H1 (cell line): ENCODE measurements at regions not wholly inside any gene's neighbourhood (a gene's known extent, or its start where the extent isn't known, plus 50 kb on each side); places are given as distances from the start of the nearest gene placed in this dataset.

ENCODE experiments used
- CTCF ChIA-PET: fragments of 300-600 bp; sonication (Branson Sonifier 250); formaldehyde crosslinking; loops from one replicate; lab custom pipeline; 2021; ENCODE audit not compliant: partially characterized antibody; lab: Charles Lee
- POLR2A ChIA-PET: fragments of 300-600 bp; sonication (Branson Sonifier 250); formaldehyde crosslinking; loops from one replicate; lab custom pipeline; 2021; ENCODE audit warnings: inconsistent platforms; ENCODE audit not compliant: partially characterized antibody; lab: Charles Lee
- DNase-seq, 2 experiments: peaks; one replicate each; pipeline versions ENCODE4 v3.0.0 to v3.0.0-alpha.2; 2010 to 2022; ENCODE audit warnings: low spot score in 2 of 2, low read depth in 1 of 2, mixed read lengths in 1 of 2
- FAIRE-seq: peaks from 2 replicates; lab custom pipeline; 2011; peaks lifted over from hg19 to GRCh38; lab: Jason Lieb, UNC
- H2AFZ ChIP-seq: 2 replicates; pipeline ENCODE4 v1.8.1; 2012; ENCODE audit warnings: low read length, inconsistent platforms
- H2AK5ac ChIP-seq: 2 replicates; pipeline ENCODE4 v1.6.1; 2013; ENCODE audit warnings: low read depth, low read length
- H2BK120ac ChIP-seq: replicated peaks from 2 replicates; pipeline ENCODE3; 2013; ENCODE audit warnings: low read depth, low read length, inconsistent platforms
- H2BK12ac ChIP-seq: 2 replicates; pipeline ENCODE4 v1.6.1; 2013; ENCODE audit warnings: low read depth, low read length
- H2BK15ac ChIP-seq: 2 replicates; pipeline ENCODE4 v1.6.1; 2013; ENCODE audit warnings: low read length
- H2BK20ac ChIP-seq: 2 replicates; pipeline ENCODE4 v1.6.1; 2013; ENCODE audit warnings: low read length
- H2BK5ac ChIP-seq: 2 replicates; pipeline ENCODE4 v1.6.1; 2013; ENCODE audit warnings: low read depth, low read length
- H3K14ac ChIP-seq: 2 replicates; pipeline ENCODE4 v1.6.1; 2013; ENCODE audit warnings: inconsistent platforms; ENCODE audit not compliant: insufficient read length
- H3K18ac ChIP-seq: 2 replicates; pipeline ENCODE4 v1.6.1; 2013; ENCODE audit warnings: low read length; ENCODE audit errors: extremely low read depth
- H3K23ac ChIP-seq: 2 replicates; pipeline ENCODE4 v1.6.1; 2013; ENCODE audit warnings: inconsistent platforms; ENCODE audit not compliant: insufficient read length
- H3K23me2 ChIP-seq: 2 replicates; pipeline ENCODE4 v1.6.1; 2013; ENCODE audit warnings: low read depth, low read length
- H3K27ac ChIP-seq: 2 replicates; pipeline ENCODE4 v1.6.1; 2011; ENCODE audit warnings: low read depth, low read length, inconsistent platforms
- H3K27me3 ChIP-seq, 4 experiments: replicated peaks in 1 of 4; 1 replicate in 1 of 4; 2 replicates in 3 of 4; pipeline versions ENCODE4 v1.6.1 to v1.8.1; 2011 to 2013; ENCODE audit warnings: low read length in 3 of 4, mild to moderate bottlenecking in 3 of 4, inconsistent platforms in 2 of 4, mixed read lengths in 2 of 4, moderate library complexity in 1 of 4; ENCODE audit not compliant: control insufficient read depth in 3 of 4, insufficient read depth in 3 of 4; ENCODE audit errors: extremely low read depth in 1 of 4
- H3K36me3 ChIP-seq, 4 experiments: 2 replicates each; pipeline versions ENCODE4 v1.6.1 to v1.8.1; 2011 to 2013; ENCODE audit warnings: mild to moderate bottlenecking in 4 of 4, low read length in 3 of 4, moderate library complexity in 2 of 4, control low read depth in 1 of 4, inconsistent platforms in 1 of 4; ENCODE audit not compliant: insufficient read depth in 4 of 4, control insufficient read depth in 2 of 4
- H3K4ac ChIP-seq: replicated peaks from 2 replicates; pipeline ENCODE3; 2013; ENCODE audit warnings: low read length, low read depth, mixed read lengths, inconsistent platforms; ENCODE audit not compliant: insufficient read length
- H3K4me1 ChIP-seq, 4 experiments: replicated peaks in 1 of 4; 1 replicate in 1 of 4; 2 replicates in 3 of 4; pipeline versions ENCODE4 v1.6.1 to v1.8.1; 2011 to 2013; ENCODE audit warnings: low read length in 3 of 4, inconsistent platforms in 2 of 4, mixed read lengths in 1 of 4; ENCODE audit not compliant: insufficient read depth in 4 of 4, control insufficient read depth in 3 of 4
- H3K4me2 ChIP-seq, 2 experiments: 2 replicates each; pipeline versions ENCODE4 v1.6.1 to v1.8.1; 2011 to 2013; ENCODE audit warnings: low read depth in 2 of 2, low read length in 2 of 2, control low read depth in 1 of 2, inconsistent platforms in 1 of 2, mild to moderate bottlenecking in 1 of 2; ENCODE audit not compliant: insufficient read depth in 1 of 2
- H3K4me3 ChIP-seq, 4 experiments: fragments of 200-600, 300-600 bp in 1 of 4; sonication (generic), shearing (Covaris generic), sonication (Bioruptor Twin) in 1 of 4; 2 replicates each; pipeline versions ENCODE4 v1.5.1 to v1.8.1; 2011 to 2016; ENCODE audit warnings: low read length in 4 of 4, low read depth in 3 of 4, control low read depth in 2 of 4, inconsistent platforms in 2 of 4, mild to moderate bottlenecking in 2 of 4, mixed read lengths in 1 of 4, moderate library complexity in 1 of 4; ENCODE audit not compliant: insufficient read depth in 2 of 4; ENCODE audit errors: extremely low read depth in 1 of 4
- H3K56ac ChIP-seq: replicated peaks from 2 replicates; pipeline ENCODE3; 2013; ENCODE audit warnings: low read depth, mild to moderate bottlenecking, mixed read lengths, low read length, inconsistent platforms; ENCODE audit not compliant: insufficient read length
- H3K79me1 ChIP-seq: 2 replicates; pipeline ENCODE4 v1.6.1; 2013; ENCODE audit warnings: low read depth, low read length, control low read depth
- H3K79me2 ChIP-seq, 2 experiments: 2 replicates each; pipeline versions ENCODE4 v1.6.1 to v1.8.1; 2012 to 2013; ENCODE audit warnings: low read length in 2 of 2, mild to moderate bottlenecking in 2 of 2, inconsistent platforms in 1 of 2; ENCODE audit not compliant: insufficient read depth in 2 of 2, control insufficient read depth in 1 of 2
- H3K9ac ChIP-seq, 4 experiments: replicated peaks in 1 of 4; 1 replicate in 1 of 4; 2 replicates in 3 of 4; pipeline versions ENCODE4 v1.6.1 to v1.8.1; 2011 to 2013; ENCODE audit warnings: low read depth in 3 of 4, low read length in 3 of 4, control low read depth in 2 of 4, mild to moderate bottlenecking in 2 of 4, moderate library complexity in 2 of 4, inconsistent platforms in 1 of 4; ENCODE audit errors: extremely low read depth in 1 of 4
- H3K9me3 ChIP-seq, 2 experiments: 2 replicates each; pipeline versions ENCODE4 v1.6.1 to v1.8.1; 2012 to 2013; ENCODE audit warnings: mild to moderate bottlenecking in 2 of 2, moderate library complexity in 2 of 2, control low read depth in 1 of 2, inconsistent platforms in 1 of 2, low read depth in 1 of 2, low read length in 1 of 2, mixed read lengths in 1 of 2; ENCODE audit not compliant: insufficient read depth in 2 of 2
- H4K20me1 ChIP-seq, 2 experiments: replicated peaks in 1 of 2; 2 replicates each; pipeline versions ENCODE3 to v1.8.1; 2011 to 2013; ENCODE audit warnings: inconsistent platforms in 2 of 2, low read length in 2 of 2, mild to moderate bottlenecking in 1 of 2; ENCODE audit not compliant: insufficient read depth in 2 of 2, control insufficient read depth in 1 of 2
- H4K5ac ChIP-seq: 2 replicates; pipeline ENCODE4 v1.6.1; 2013; ENCODE audit warnings: low read length, low read depth, mixed read lengths, inconsistent platforms; ENCODE audit not compliant: insufficient read length
- H4K8ac ChIP-seq: 2 replicates; pipeline ENCODE4 v1.8.0; 2013; ENCODE audit warnings: mild to moderate bottlenecking, moderate library complexity, low read length, inconsistent platforms; ENCODE audit not compliant: insufficient read depth; ENCODE audit errors: extremely low read depth
- H4K91ac ChIP-seq: replicated peaks from 2 replicates; pipeline ENCODE3; 2013; ENCODE audit warnings: low read length, mixed read lengths, inconsistent platforms; ENCODE audit not compliant: insufficient read length
- GTF2F1 ChIP-seq: IDR thresholded peaks from 2 replicates; pipeline ENCODE4 v1.6.1; 2012; ENCODE audit warnings: low read depth, low read length, improper control_type of control experiment, borderline replicate concordance

DNA sequence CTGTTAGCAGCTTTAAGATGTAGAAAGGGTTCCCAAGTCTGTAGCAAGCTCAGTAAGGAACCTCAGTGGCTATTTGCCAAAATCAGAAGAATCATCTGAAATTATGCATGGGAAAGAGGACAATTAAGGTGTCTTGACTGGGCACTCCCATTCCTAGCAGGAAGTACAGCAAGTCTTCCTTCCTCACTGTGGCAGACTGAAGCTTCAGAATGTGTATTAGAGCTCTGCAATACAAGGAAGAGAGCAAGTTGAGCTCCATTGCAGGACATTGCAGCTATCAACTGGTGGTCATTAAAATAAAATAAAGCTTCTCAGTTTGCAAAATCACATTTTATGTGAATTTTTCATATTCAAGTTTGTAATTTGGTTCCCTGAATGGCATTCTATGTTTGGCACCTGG is 200.5 kb upstream of the CHAC2 start:
- Histone ChIP-seq H2BK15ac (no peak overlapping the region), H3K36me3 (no peaks in the 10 kb centered on the region), H2AK5ac (no peak overlapping the region), H3K27ac (no peak overlapping the region), H2BK5ac (no peak overlapping the region), H3K4me1 (no peaks in the 10 kb centered on the region), H3K18ac (no peak overlapping the region), H3K79me1 (no peaks in the 10 kb centered on the region), H3K56ac (no peak overlapping the region), H3K79me2 (no peaks in the 10 kb centered on the region), H3K4ac (no peak overlapping the region), H3K14ac (no peak overlapping the region), H2AFZ (peak overlapping the region; percentile 34; the same call in 1 of the 2 replicates), H2BK20ac (no peak overlapping the region), H3K9ac (no peak overlapping the region), H3K23me2 (no peaks in the 10 kb centered on the region), H4K91ac (no peak overlapping the region), H2BK120ac (no peak overlapping the region), H4K20me1 (no peaks in the 10 kb centered on the region), H3K4me2 (no peak overlapping the region), H2BK12ac (no peak overlapping the region), H3K27me3 (no peaks in the 10 kb centered on the region), H3K23ac (no peak overlapping the region), H4K5ac (no peak overlapping the region), H4K8ac (no peak overlapping the region), H3K9me3 (no peaks in the 10 kb centered on the region), H3K4me3 (no peak overlapping the region)
- FAIRE-seq: no peak
- DNase-seq: no peak
- TF ChIP-seq GTF2F1: no peak
- ChIA-PET POLR2A (no interaction called here), CTCF (interaction anchor here (1.6 kb wide), 1 partner anchor 13 kb away, joined by 6 read pairs; no protein-coding TSS in a partner anchor)
